PC-3 (cell line): ENCODE measurements at regions not wholly inside any gene's neighbourhood (a gene's known extent, or its start where the extent isn't known, plus 50 kb on each side); places are given as distances from the start of the nearest gene placed in this dataset.

ENCODE experiments used
- ATAC-seq: fragments of 200-7000 bp; cut with Tn5 transposase; 2 replicates; pipeline ENCODE4 v1.9.1; 2020; ENCODE audit warnings: mild to moderate bottlenecking, moderate library complexity
- BruUV-seq: library from RNA; stranded (reverse); fragments of 400-500 nt; replicated peaks from 2 replicates; lab custom pipeline; 2021; lab: Mats Ljungman, UMichigan
- CTCF ChIA-PET: fragments of 300-600 bp; sonication (Branson Sonifier 250); formaldehyde crosslinking; loops from one replicate; lab custom pipeline; 2022; ENCODE audit warnings: antibody characterized with exemption; lab: Charles Lee
- POLR2A ChIA-PET: fragments of 300-600 bp; sonication (Branson Sonifier 250); formaldehyde crosslinking; loops from one replicate; lab custom pipeline; 2022; ENCODE audit warnings: antibody characterized with exemption; ENCODE audit not compliant: unreplicated experiment; lab: Charles Lee
- DNase-seq: peaks from one replicate; pipeline ENCODE4 v3.0.0-alpha.2; 2015
- H2AFZ ChIP-seq: fragments of 300-600 bp; sonication (generic); 2 replicates; pipeline ENCODE4 v1.6.0; 2016; ENCODE audit warnings: antibody characterized with exemption, low read length
- H3F3A ChIP-seq: fragments of 300-600 bp; sonication (generic); one replicate; pipeline ENCODE4 v1.6.0; 2017; ENCODE audit warnings: antibody characterized with exemption, low read length, control low read depth, mild to moderate bottlenecking; ENCODE audit not compliant: unreplicated experiment
- H3K27ac ChIP-seq: fragments of 300-600 bp; sonication (generic); 2 replicates; pipeline ENCODE4 v1.5.1; 2016; ENCODE audit warnings: mild to moderate bottlenecking, low read length
- H3K27me3 ChIP-seq: fragments of 300-600 bp; sonication (generic); 2 replicates; pipeline ENCODE4 v1.6.1; 2016; ENCODE audit warnings: low read length, mixed read lengths
- H3K36me3 ChIP-seq: fragments of 300-600 bp; sonication (generic); 2 replicates; pipeline ENCODE4 v1.6.1; 2016; ENCODE audit warnings: low read depth, mixed run types, low read length, mixed read lengths
- H3K4me1 ChIP-seq: fragments of 300-600 bp; sonication (generic); 2 replicates; pipeline ENCODE4 v1.5.1; 2016; ENCODE audit warnings: low read length; ENCODE audit not compliant: insufficient read depth
- H3K4me2 ChIP-seq: fragments of 300-600 bp; sonication (generic); 2 replicates; pipeline ENCODE4 v1.6.0; 2016; ENCODE audit warnings: low read length
- H3K4me3 ChIP-seq: fragments of 300-600 bp; sonication (generic); 2 replicates; pipeline ENCODE4 v1.5.1; 2016; ENCODE audit warnings: mild to moderate bottlenecking, low read length, mixed read lengths
- H3K79me2 ChIP-seq: fragments of 300-600 bp; sonication (generic); 2 replicates; pipeline ENCODE4 v1.6.1; 2017; ENCODE audit warnings: low read length, mixed read lengths
- H3K9ac ChIP-seq: fragments of 300-600 bp; sonication (generic); 2 replicates; pipeline ENCODE4 v1.6.0; 2016; ENCODE audit warnings: mild to moderate bottlenecking, low read length
- H3K9me2 ChIP-seq: fragments of 300-600 bp; sonication (generic); replicated peaks from 2 replicates; pipeline ENCODE4 v1.6.1; 2016; ENCODE audit warnings: mixed run types, low read length, mixed read lengths
- H3K9me3 ChIP-seq: fragments of 300-600 bp; sonication (generic); 2 replicates; pipeline ENCODE4 v1.6.1; 2016; ENCODE audit warnings: low read length, mixed read lengths
- H4K20me1 ChIP-seq: fragments of 300-600 bp; sonication (generic); 2 replicates; pipeline ENCODE4 v1.6.1; 2016; ENCODE audit warnings: low read length, mixed read lengths
- CTCF ChIP-seq: fragments of 300-600 bp; sonication (generic); conservative IDR thresholded peaks from 2 replicates; pipeline ENCODE4 v1.5.1; 2017; ENCODE audit warnings: antibody characterized with exemption, low read depth, mild to moderate bottlenecking, low read length
- EZH2 ChIP-seq: fragments of 300-600 bp; sonication (generic); IDR thresholded peaks from one replicate; pipeline ENCODE4 v1.6.1; 2017; ENCODE audit warnings: antibody characterized with exemption, mild to moderate bottlenecking, low read length; ENCODE audit not compliant: unreplicated experiment
- EZH2phosphoT487 ChIP-seq: fragments of 300-600 bp; sonication (generic); IDR thresholded peaks from 2 replicates; pipeline ENCODE4 v1.6.1; 2018; ENCODE audit warnings: mild to moderate bottlenecking, antibody characterized with exemption, low read length, borderline replicate concordance
- intact Hi-C: fragments of 100-400 bp; cut with micrococcal nuclease; formaldehyde crosslinking; loops from 2 replicates; pipeline ENCODE4 v1.9.0; 2023

GRCh38 chr3:194907811-194908210 lies 222.1 kb downstream of the FAM43A start:
- Histone ChIP-seq H3K9ac (no peak overlapping the region), H3K4me1 (peaks cover 22% of the 10 kb centered on the region), H4K20me1 (no peaks in the 10 kb centered on the region), H3K4me3 (no peak overlapping the region), H2AFZ (no peak overlapping the region), H3K27me3 (no peaks in the 10 kb centered on the region), H3K36me3 (no peaks in the 10 kb centered on the region), H3K9me2 (no peaks in the 10 kb centered on the region), H3K79me2 (no peaks in the 10 kb centered on the region), H3K9me3 (no peaks in the 10 kb centered on the region), H3F3A (no peaks in the 10 kb centered on the region), H3K27ac (no peak overlapping the region), H3K4me2 (no peak overlapping the region)
- ChIA-PET CTCF (interaction anchor here (0.6 kb wide), 1 partner anchor 146 kb away, joined by 3 read pairs; no protein-coding TSS in a partner anchor), POLR2A (interaction anchor here (0.6 kb wide), 1 partner anchor 260 kb away, joined by 3 read pairs; no protein-coding TSS in a partner anchor)
- no peak for DNase-seq
- TF ChIP-seq EZH2 = no peak
- intact Hi-C loops = no loop called here
- BruUV-seq = no TSS peak
- no peak for ATAC-seq

DNA sequence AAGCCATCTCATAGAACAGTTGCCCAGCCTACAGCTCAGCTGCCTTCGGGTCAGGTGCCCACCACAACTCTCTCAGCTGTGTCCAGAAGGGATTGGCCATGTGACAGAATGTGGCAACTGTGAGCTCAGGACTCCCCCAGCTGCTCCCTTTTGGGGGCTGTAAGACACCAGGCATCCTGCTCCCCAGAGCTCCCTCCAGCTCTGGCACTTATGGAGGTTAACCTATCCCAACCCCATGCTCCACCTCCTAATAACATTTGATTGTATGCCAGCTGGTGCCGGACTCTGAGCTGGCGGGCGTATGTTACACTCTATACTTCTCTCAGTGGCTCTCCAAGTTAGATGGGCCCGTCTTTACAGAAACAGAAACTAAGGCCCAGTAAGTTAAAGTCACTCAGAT lies 222.8 kb downstream of the FAM43A start:
- no peak overlapping the region for H3K4me3 ChIP-seq
- H3K9me2 ChIP-seq = no peaks in the 10 kb centered on the region
- H3K9ac ChIP-seq = no peak overlapping the region
- TF ChIP-seq EZH2phosphoT487 (no peak), EZH2 (no peak), CTCF (no peak)
- ChIA-PET POLR2A (no interaction called here), CTCF (interaction anchor here (0.5 kb wide), 1 partner anchor 180 kb away, joined by 5 read pairs; no protein-coding TSS in a partner anchor)
- H3K27ac ChIP-seq = no peak overlapping the region
- DNase-seq (no peak), ATAC-seq (no peak)
- H3K4me1 ChIP-seq = peaks cover 22% of the 10 kb centered on the region
- no peaks in the 10 kb centered on the region for H4K20me1 ChIP-seq
- intact Hi-C loops = no loop called here
- no TSS peak for BruUV-seq
- no peak overlapping the region for H3K4me2 ChIP-seq
- H3F3A ChIP-seq = no peaks in the 10 kb centered on the region
- H3K36me3 ChIP-seq = no peaks in the 10 kb centered on the region
- H3K79me2 ChIP-seq = no peaks in the 10 kb centered on the region
- no peak overlapping the region for H2AFZ ChIP-seq
- no peaks in the 10 kb centered on the region for H3K9me3 ChIP-seq
- H3K27me3 ChIP-seq = no peaks in the 10 kb centered on the region

GRCh38 chr3:194908972-194909371 lies 223.3 kb downstream of the FAM43A start:
- CTCF ChIA-PET = no interaction called here
- BruUV-seq = no TSS peak
- ATAC-seq = no peak

More at GRCh38 chr3:194908972-194909371, 223.3 kb downstream of the FAM43A start:
- Histone ChIP-seq H2AFZ (no peak overlapping the region), H4K20me1 (no peaks in the 10 kb centered on the region), H3K9ac (no peak overlapping the region), H3K9me3 (no peaks in the 10 kb centered on the region), H3K4me1 (peaks cover 22% of the 10 kb centered on the region), H3K27ac (no peak overlapping the region), H3K79me2 (no peaks in the 10 kb centered on the region), H3K4me2 (no peak overlapping the region), H3K36me3 (no peaks in the 10 kb centered on the region), H3K9me2 (no peaks in the 10 kb centered on the region), H3F3A (no peaks in the 10 kb centered on the region), H3K4me3 (no peak overlapping the region), H3K27me3 (no peaks in the 10 kb centered on the region)
- TF ChIP-seq EZH2phosphoT487 (no peak), CTCF (no peak), EZH2 (no peak)
- POLR2A ChIA-PET = no interaction called here
- intact Hi-C loops = no loop called here
- no peak for DNase-seq
